ENCODE measurements at regions not wholly inside any gene's neighbourhood (a gene's known extent, or its start where the extent isn't known, plus 50 kb on each side); places are given as distances from the start of the nearest gene placed in this dataset.

DNA sequence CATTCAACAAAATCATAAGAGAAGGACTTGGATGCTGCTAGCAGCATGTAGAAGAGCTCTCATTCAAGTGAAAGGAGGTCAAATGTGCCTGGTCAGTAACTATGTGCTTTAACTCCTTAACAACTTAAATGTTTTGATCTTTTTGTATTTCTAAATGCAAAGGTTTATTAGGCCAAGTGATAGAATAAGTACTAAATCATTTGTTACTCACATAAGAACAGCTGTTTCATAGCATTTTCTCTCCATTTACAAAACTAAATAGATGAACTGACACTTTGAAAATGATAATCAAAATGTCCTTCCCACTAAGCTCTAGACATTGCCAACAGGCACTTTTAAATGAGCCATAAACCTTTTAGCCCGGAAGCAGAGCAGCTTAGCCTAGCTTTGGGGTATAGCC lies 254.3 kb upstream of the PRMT6 start:
- Mint-ChIP-seq H3K27ac (no peak overlapping the region), H3K4me1 (no peaks in the 10 kb centered on the region), H3K9me3 (peaks cover 0 to 3% (median 2%) of the 10 kb centered on the region in 7 donors), H3K36me3 (no peaks in the 10 kb centered on the region), H3K27me3 (ENCODE audit: low read depth in 3 of 3) (peaks cover 0 to 2% (median 0%) of the 10 kb centered on the region in 3 donors), H3K4me3 (no peak overlapping the region)
- TF ChIP-seq, protein P1, sequence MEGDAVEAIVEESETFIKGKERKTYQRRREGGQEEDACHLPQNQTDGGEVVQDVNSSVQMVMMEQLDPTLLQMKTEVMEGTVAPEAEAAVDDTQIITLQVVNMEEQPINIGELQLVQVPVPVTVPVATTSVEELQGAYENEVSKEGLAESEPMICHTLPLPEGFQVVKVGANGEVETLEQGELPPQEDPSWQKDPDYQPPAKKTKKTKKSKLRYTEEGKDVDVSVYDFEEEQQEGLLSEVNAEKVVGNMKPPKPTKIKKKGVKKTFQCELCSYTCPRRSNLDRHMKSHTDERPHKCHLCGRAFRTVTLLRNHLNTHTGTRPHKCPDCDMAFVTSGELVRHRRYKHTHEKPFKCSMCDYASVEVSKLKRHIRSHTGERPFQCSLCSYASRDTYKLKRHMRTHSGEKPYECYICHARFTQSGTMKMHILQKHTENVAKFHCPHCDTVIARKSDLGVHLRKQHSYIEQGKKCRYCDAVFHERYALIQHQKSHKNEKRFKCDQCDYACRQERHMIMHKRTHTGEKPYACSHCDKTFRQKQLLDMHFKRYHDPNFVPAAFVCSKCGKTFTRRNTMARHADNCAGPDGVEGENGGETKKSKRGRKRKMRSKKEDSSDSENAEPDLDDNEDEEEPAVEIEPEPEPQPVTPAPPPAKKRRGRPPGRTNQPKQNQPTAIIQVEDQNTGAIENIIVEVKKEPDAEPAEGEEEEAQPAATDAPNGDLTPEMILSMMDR (IDR thresholded peaks at IDR 0.05), result no peak
- no peak overlapping the region for H2AFZ ChIP-seq (ENCODE audit: insufficient read depth, low read depth, low read length, poor library complexity, severe bottlenecking)
- H3K27me3 ChIP-seq (ENCODE audit: control insufficient read depth in 2 of 2, insufficient read depth in 2 of 2, low read length in 2 of 2), result no peaks in the 10 kb centered on the region
- no peak overlapping the region for H3K27ac ChIP-seq (ENCODE audit: low read depth in 1 of 2, low read length in 2 of 2)
- H3K36me3 ChIP-seq (replicated peaks in 1 of 2; ENCODE audit: control insufficient read depth in 1 of 2, insufficient read depth in 2 of 2, low read length in 2 of 2), result no peaks in the 10 kb centered on the region
- H3K9me3 ChIP-seq (replicated peaks in 1 of 2; ENCODE audit: control insufficient read depth in 1 of 2, insufficient read depth in 1 of 2, low read length in 2 of 2), result no peaks in the 10 kb centered on the region
- no CpG with 5 or more reads among the region's 1 CpG for WGBS (ENCODE audit: insufficient coverage)
- no peak overlapping the region for H3K4me2 ChIP-seq (replicated peaks; ENCODE audit: extremely low read depth, low read length, poor library complexity, severe bottlenecking)
- no peak overlapping the region for H3K4me3 ChIP-seq (replicated peaks in 1 of 3; ENCODE audit: low read depth in 2 of 3, low read length in 3 of 3)
- no peak overlapping the region for H3K9ac ChIP-seq (ENCODE audit: insufficient read depth, low read length, poor library complexity, severe bottlenecking)
- H3K79me2 ChIP-seq (ENCODE audit: insufficient read depth, low read length), result no peaks in the 10 kb centered on the region
- intact Hi-C loops (cut with micrococcal nuclease), result no loop called here
- DNase-seq, result no peak
- no peaks in the 10 kb centered on the region for H3K4me1 ChIP-seq (ENCODE audit: control insufficient read depth in 1 of 2, insufficient read depth in 2 of 2, low read length in 2 of 2)
- no peaks in the 10 kb centered on the region for H4K20me1 ChIP-seq (ENCODE audit: insufficient read depth, low read length)

DNA sequence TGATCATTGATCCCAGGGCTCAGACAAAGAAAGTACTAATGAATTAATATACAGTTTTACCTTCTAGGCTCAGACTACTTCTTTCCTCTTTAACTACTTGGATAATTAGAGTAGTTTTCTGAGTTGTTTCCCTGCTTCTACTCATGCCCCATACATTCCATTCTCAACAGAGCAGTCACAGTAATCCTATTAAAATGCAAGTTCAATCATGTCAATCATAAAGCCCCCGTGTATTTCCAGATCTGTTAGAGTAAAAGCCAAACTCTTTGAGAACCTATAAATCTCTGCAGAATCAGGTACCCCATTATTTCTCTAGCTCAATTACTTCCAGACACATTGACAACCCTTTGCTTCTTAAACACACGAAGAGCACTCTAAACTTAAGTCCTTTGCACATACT lies 242.1 kb upstream of the PRMT6 start:
- H3K4me3 Mint-ChIP-seq, result no peak overlapping the region
- Histone ChIP-seq H3K4me2 (replicated peaks; ENCODE audit: extremely low read depth, low read length, poor library complexity, severe bottlenecking) (no peak overlapping the region), H3K27ac (ENCODE audit: low read depth in 1 of 2, low read length in 2 of 2) (no peak overlapping the region), H3K79me2 (ENCODE audit: insufficient read depth, low read length) (no peaks in the 10 kb centered on the region), H4K20me1 (ENCODE audit: insufficient read depth, low read length) (no peaks in the 10 kb centered on the region), H3K4me1 (ENCODE audit: control insufficient read depth in 1 of 2, insufficient read depth in 2 of 2, low read length in 2 of 2) (no peaks in the 10 kb centered on the region), H3K4me3 (replicated peaks in 1 of 3; ENCODE audit: low read depth in 2 of 3, low read length in 3 of 3) (no peak overlapping the region), H2AFZ (ENCODE audit: insufficient read depth, low read depth, low read length, poor library complexity, severe bottlenecking) (no peak overlapping the region), H3K36me3 (replicated peaks in 1 of 2; ENCODE audit: control insufficient read depth in 1 of 2, insufficient read depth in 2 of 2, low read length in 2 of 2) (no peaks in the 10 kb centered on the region), H3K9ac (ENCODE audit: insufficient read depth, low read length, poor library complexity, severe bottlenecking) (no peak overlapping the region), H3K9me3 (replicated peaks in 1 of 2; ENCODE audit: control insufficient read depth in 1 of 2, insufficient read depth in 1 of 2, low read length in 2 of 2) (peaks cover 4 to 6% of the 10 kb centered on the region in 2 donors), H3K27me3 (ENCODE audit: control insufficient read depth in 2 of 2, insufficient read depth in 2 of 2, low read length in 2 of 2) (no peaks in the 10 kb centered on the region)
- WGBS (ENCODE audit: insufficient coverage), result 80% methylated on average over 2 of the region's 2 CpGs
- no peak overlapping the region for H3K27ac Mint-ChIP-seq
- H3K27me3 Mint-ChIP-seq (ENCODE audit: low read depth in 3 of 3), result no peaks in the 10 kb centered on the region
- H3K4me1 Mint-ChIP-seq, result no peaks in the 10 kb centered on the region
- peaks cover 0 to 8% (median 2%) of the 10 kb centered on the region in 7 donors for H3K9me3 Mint-ChIP-seq
- intact Hi-C loops (cut with micrococcal nuclease), result no loop called here
- no peaks in the 10 kb centered on the region for H3K36me3 Mint-ChIP-seq
- TF ChIP-seq, protein P1 (IDR thresholded peaks at IDR 0.05), result no peak
- DNase-seq, result no peak
